NCI-H1048 (cell line): ENCODE measurements at regions not wholly inside any gene's neighbourhood (a gene's known extent, or its start where the extent isn't known, plus 50 kb on each side); places are given as distances from the start of the nearest gene placed in this dataset.

Experiments used
- DNase-seq: peaks from one replicate; lab custom pipeline; 2025; lab: John Stamatoyannopoulos, UW

GRCh38 chr7:79868010-79868409, 266.6 kb upstream of the GNAI1 start:
- DNase-seq, result no peak

- DNase-seq, result no peak
Observed at GRCh38 chr7:79862447-79863210, 272.0 kb upstream of the GNAI1 start.

GRCh38 chr7:79855172-79855571, 279.5 kb upstream of the GNAI1 start:
- DNase-seq, result no peak

GRCh38 chr7:79854621-79855020, 280.0 kb upstream of the GNAI1 start:
- no peak for DNase-seq

- DNase-seq, result no peak
Observed at GRCh38 chr7:79837915-79838314, 296.7 kb upstream of the GNAI1 start.

- no peak for DNase-seq
Observed at GRCh38 chr7:79833616-79834015, 301.0 kb upstream of the GNAI1 start.

GRCh38 chr7:79828866-79829265, 305.8 kb upstream of the GNAI1 start:
- no peak for DNase-seq

GRCh38 chr7:79823246-79823951, 311.2 kb upstream of the GNAI1 start:
- no peak for DNase-seq

- DNase-seq, result no peak
Observed at GRCh38 chr7:79822620-79823240, 311.9 kb upstream of the GNAI1 start.

GRCh38 chr7:79820387-79820786, 314.2 kb upstream of the GNAI1 start:
- no peak for DNase-seq

- no peak for DNase-seq
Observed at GRCh38 chr7:79810916-79811315, 323.7 kb upstream of the GNAI1 start.

GRCh38 chr7:79806161-79806734, 328.4 kb upstream of the GNAI1 start:
- DNase-seq, result no peak

GRCh38 chr7:79790656-79791262, 337.3 kb upstream of the MAGI2 start:
- no peak for DNase-seq

GRCh38 chr7:79789584-79790345, 336.3 kb upstream of the MAGI2 start:
- no peak for DNase-seq

GRCh38 chr7:79787623-79788022, 334.2 kb upstream of the MAGI2 start:
- no peak for DNase-seq

- DNase-seq, result no peak
Observed at GRCh38 chr7:79787096-79787495, 333.6 kb upstream of the MAGI2 start.

GRCh38 chr7:79786187-79786586, 332.7 kb upstream of the MAGI2 start:
- DNase-seq, result no peak

GRCh38 chr7:79785556-79785955, 332.1 kb upstream of the MAGI2 start:
- DNase-seq, result no peak

GRCh38 chr7:79782906-79783305, 329.4 kb upstream of the MAGI2 start:
- DNase-seq, result no peak

GRCh38 chr7:79782256-79782655, 328.8 kb upstream of the MAGI2 start:
- no peak for DNase-seq

- no peak for DNase-seq
Observed at GRCh38 chr7:79781716-79782115, 328.2 kb upstream of the MAGI2 start.
